K562 (cell line): ENCODE measurements at regions not wholly inside any gene's neighbourhood (a gene's known extent, or its start where the extent isn't known, plus 50 kb on each side); places are given as distances from the start of the nearest gene placed in this dataset.

Source experiments
- CEBPB ChIP-seq: fragments of 450-650 bp; IDR thresholded peaks from 2 replicates; pipeline ENCODE4 v1.6.1; 2016; ENCODE audit warnings: missing genetic modification characterization, missing compliant biosample characterization
- NELFE ChIP-seq: IDR thresholded peaks from 2 replicates; pipeline ENCODE4 v1.6.1; 2011; ENCODE audit warnings: mild to moderate bottlenecking; ENCODE audit not compliant: insufficient read depth, insufficient read length
- PRDM10 ChIP-seq: fragments of 450-650 bp; IDR thresholded peaks from 2 replicates; pipeline ENCODE4 v1.6.1; 2018; ENCODE audit not compliant: partially characterized antibody
- TFAP4 ChIP-seq: sonication (generic); formaldehyde crosslinking; IDR thresholded peaks from 2 replicates; pipeline ENCODE4 v1.8.0; 2022; ENCODE audit warnings: missing genetic modification reagents, mild to moderate bottlenecking, moderate library complexity, borderline replicate concordance
- ZNF274 ChIP-seq: IDR thresholded peaks from 2 replicates; pipeline ENCODE4 v1.6.1; 2011; ENCODE audit warnings: low read depth, mild to moderate bottlenecking, low read length, moderate library complexity, borderline replicate concordance
- ZNF354B ChIP-seq: fragments of 250-450 bp; sonication (Bioruptor Pico); IDR thresholded peaks from 2 replicates; pipeline ENCODE4 v1.4.0; 2020

- TF ChIP-seq ZNF354B (CRISPR knock-in tag) (no peak), TFAP4 (CRISPR knock-in tag) (no peak), ZNF274 (no peak), NELFE (no peak), CEBPB (tag) (no peak), PRDM10 (no peak)
Measured at GRCh38 chr2:595831-596592, 81.2 kb downstream of the TMEM18 start.
